Body of pancreas (tissue), 4 donors: ENCODE measurements at regions not wholly inside any gene's neighbourhood (a gene's known extent, or its start where the extent isn't known, plus 50 kb on each side); places are given as distances from the start of the nearest gene placed in this dataset.

Experiments
- ATAC-seq: fragments of 150-250 bp; one replicate; pipeline ENCODE4 v1.9.1; 2016
- DNase-seq, 4 donors: peaks; one replicate each; pipeline ENCODE4 v3.0.0-alpha.2; 2019
- H3K27ac ChIP-seq, 4 donors: fragments of 200-600 bp; sonication (generic); 1 replicate in 3 of 4; 2 replicates in 1 of 4; pipeline versions ENCODE4 v1.5.1 to v1.6.1; 2016 to 2019; ENCODE audit warnings: mild to moderate bottlenecking in 1 of 4, mixed read lengths in 1 of 4, moderate library complexity in 1 of 4
- H3K27me3 ChIP-seq, 2 donors: fragments of 200-600 bp; sonication (generic); one replicate each; pipeline ENCODE4 v1.6.0; 2016; ENCODE audit warnings: mild to moderate bottlenecking in 1 of 2
- H3K36me3 ChIP-seq, 2 donors: fragments of 200-600 bp; sonication (generic); replicated peaks in 1 of 2; 2 replicates each; pipeline ENCODE4 v1.5.1; 2016; ENCODE audit warnings: low read depth in 2 of 2; ENCODE audit not compliant: insufficient read depth in 1 of 2
- H3K4me1 ChIP-seq: fragments of 200-600 bp; sonication (generic); one replicate; pipeline ENCODE4 v1.6.0; 2016
- H3K4me3 ChIP-seq, 2 donors: fragments of 200-600 bp; sonication (generic); 1 replicate in 1 of 2; 2 replicates in 1 of 2; pipeline ENCODE4 v1.5.1; 2016 to 2019
- H3K9me3 ChIP-seq, 3 donors: fragments of 200-600 bp; sonication (generic); 1 replicate in 2 of 3; 2 replicates in 1 of 3; pipeline ENCODE4 v1.5.1; 2016
- POLR2A ChIP-seq, 3 donors: fragments of 450-650 bp; IDR thresholded peaks; one replicate each; pipeline ENCODE4 v1.6.1; 2016; ENCODE audit warnings: antibody characterized with exemption in 3 of 3, mild to moderate bottlenecking in 2 of 3
- WGBS, 2 donors: methylation state at CpG; one replicate each; pipeline ENCODE4 v1.1.5; 2017; 5-methylcytosine and 5-hydroxymethylcytosine counted together
- intact Hi-C: fragments of 100-400 bp; cut with DNase I; formaldehyde crosslinking; loops from one replicate; pipeline ENCODE4 v1.15.1; 2023
- TF ChIP-seq, protein P1 (sequence below), 7 experiments: fragments of 450-650 bp in 4 of 7; fragments of 200-600 bp in 3 of 7; sonication (generic) in 3 of 7; IDR thresholded peaks; one replicate each; pipeline ENCODE4 v1.5.1; 2016 to 2019; ENCODE audit warnings: antibody characterized with exemption in 7 of 7

DNA sequence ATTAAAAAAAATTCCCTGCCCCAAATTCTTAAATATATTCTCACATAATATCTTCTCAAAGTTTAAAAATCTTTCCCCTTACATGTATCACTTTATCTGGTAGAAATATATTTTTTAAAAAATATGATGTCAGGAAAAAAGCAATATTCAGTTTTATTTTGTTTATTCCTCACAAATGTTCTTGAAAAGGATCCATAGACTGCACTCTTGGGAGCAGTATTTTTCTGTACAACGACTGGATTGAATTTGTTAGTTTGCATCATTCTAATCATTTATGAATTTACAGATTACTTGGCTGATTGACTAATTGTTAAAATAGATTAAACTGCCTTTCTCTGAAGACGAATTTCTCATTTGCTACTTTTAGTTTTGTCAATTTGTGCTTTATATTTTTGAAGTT is 468.1 kb upstream of the NOVA1 start:
- no peaks in the 10 kb centered on the region for H3K36me3 ChIP-seq
- 21 to 34% methylated on average over 2 of the region's 2 CpGs for WGBS, 2 donors
- ATAC-seq (no peak), DNase-seq (no peak)
- no peaks in the 10 kb centered on the region for H3K9me3 ChIP-seq
- no peak overlapping the region for H3K27ac ChIP-seq
- no peak overlapping the region for H3K4me3 ChIP-seq
- intact Hi-C loops, result no loop called here
- no peak for TF ChIP-seq POLR2A (IDR thresholded peaks at IDR 0.05)
- TF ChIP-seq, protein P1, sequence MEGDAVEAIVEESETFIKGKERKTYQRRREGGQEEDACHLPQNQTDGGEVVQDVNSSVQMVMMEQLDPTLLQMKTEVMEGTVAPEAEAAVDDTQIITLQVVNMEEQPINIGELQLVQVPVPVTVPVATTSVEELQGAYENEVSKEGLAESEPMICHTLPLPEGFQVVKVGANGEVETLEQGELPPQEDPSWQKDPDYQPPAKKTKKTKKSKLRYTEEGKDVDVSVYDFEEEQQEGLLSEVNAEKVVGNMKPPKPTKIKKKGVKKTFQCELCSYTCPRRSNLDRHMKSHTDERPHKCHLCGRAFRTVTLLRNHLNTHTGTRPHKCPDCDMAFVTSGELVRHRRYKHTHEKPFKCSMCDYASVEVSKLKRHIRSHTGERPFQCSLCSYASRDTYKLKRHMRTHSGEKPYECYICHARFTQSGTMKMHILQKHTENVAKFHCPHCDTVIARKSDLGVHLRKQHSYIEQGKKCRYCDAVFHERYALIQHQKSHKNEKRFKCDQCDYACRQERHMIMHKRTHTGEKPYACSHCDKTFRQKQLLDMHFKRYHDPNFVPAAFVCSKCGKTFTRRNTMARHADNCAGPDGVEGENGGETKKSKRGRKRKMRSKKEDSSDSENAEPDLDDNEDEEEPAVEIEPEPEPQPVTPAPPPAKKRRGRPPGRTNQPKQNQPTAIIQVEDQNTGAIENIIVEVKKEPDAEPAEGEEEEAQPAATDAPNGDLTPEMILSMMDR (IDR thresholded peaks at IDR 0.05), result no peak
- H3K27me3 ChIP-seq, result no peaks in the 10 kb centered on the region
- H3K4me1 ChIP-seq, result no peaks in the 10 kb centered on the region

DNA sequence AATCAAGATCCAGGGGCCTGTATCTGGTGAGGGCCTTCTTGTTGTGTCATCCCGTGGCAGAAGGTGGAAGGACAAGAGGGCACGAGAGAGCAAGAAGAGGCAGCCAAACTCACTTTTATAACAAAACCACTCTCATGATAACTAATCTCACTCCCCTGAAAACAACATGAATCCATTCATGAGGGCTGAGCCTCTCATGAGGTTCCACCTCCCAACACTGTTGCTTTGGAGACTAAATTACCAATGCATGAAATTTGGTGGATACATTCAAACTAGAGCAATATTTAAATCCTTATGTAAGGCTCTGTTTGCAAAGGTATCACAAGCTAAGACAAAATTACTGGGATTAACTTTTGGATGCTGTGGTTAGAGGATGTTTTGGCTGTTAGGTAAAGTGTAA is 470.1 kb upstream of the NOVA1 start:
- intact Hi-C loops, result no loop called here
- H3K4me3 ChIP-seq, result no peak overlapping the region
- H3K36me3 ChIP-seq, result no peaks in the 10 kb centered on the region
- no peak overlapping the region for H3K27ac ChIP-seq
- WGBS, 2 donors, result 54 to 58% methylated on average over 2 of the region's 2 CpGs
- H3K9me3 ChIP-seq, result no peaks in the 10 kb centered on the region
- no peaks in the 10 kb centered on the region for H3K4me1 ChIP-seq
- no peaks in the 10 kb centered on the region for H3K27me3 ChIP-seq
- no peak for TF ChIP-seq POLR2A (IDR thresholded peaks at IDR 0.05)
- TF ChIP-seq, protein P1 (IDR thresholded peaks at IDR 0.05), result no peak
- DNase-seq (no peak), ATAC-seq (no peak)

GRCh38 chr14:27072589-27072988 is 474.8 kb upstream of the NOVA1 start:
- intact Hi-C loops, result no loop called here
- WGBS, 2 donors, result 40% methylated on average over 5 of the region's 5 CpGs
- Histone ChIP-seq H3K27ac (no peak overlapping the region), H3K4me3 (no peak overlapping the region), H3K4me1 (no peaks in the 10 kb centered on the region), H3K36me3 (no peaks in the 10 kb centered on the region), H3K27me3 (no peaks in the 10 kb centered on the region), H3K9me3 (no peaks in the 10 kb centered on the region)
- DNase-seq, result no peak
- TF ChIP-seq POLR2A (IDR thresholded peaks at IDR 0.05), result no peak
- TF ChIP-seq, protein P1 (IDR thresholded peaks at IDR 0.05), result no peak
- no peak for ATAC-seq

- no peak for ATAC-seq
- 58 to 60% methylated on average over 1 of the region's 1 CpG for WGBS, 2 donors
- H3K4me1 ChIP-seq, result no peaks in the 10 kb centered on the region
- no peak overlapping the region for H3K27ac ChIP-seq
- DNase-seq, result no peak
- no peaks in the 10 kb centered on the region for H3K9me3 ChIP-seq
- no peaks in the 10 kb centered on the region for H3K27me3 ChIP-seq
- H3K36me3 ChIP-seq, result no peaks in the 10 kb centered on the region
- intact Hi-C loops, result no loop called here
- TF ChIP-seq, protein P1 (IDR thresholded peaks at IDR 0.05), result no peak
- TF ChIP-seq POLR2A (IDR thresholded peaks at IDR 0.05), result no peak
- H3K4me3 ChIP-seq, result no peak overlapping the region
Observed at GRCh38 chr14:27075503-27075902, 477.7 kb upstream of the NOVA1 start.

GRCh38 chr14:27077214-27077613 is 479.4 kb upstream of the NOVA1 start:
- H3K4me3 ChIP-seq, result no peak overlapping the region
- no peaks in the 10 kb centered on the region for H3K4me1 ChIP-seq
- DNase-seq (peak in 1 of 4 donors; percentile 5), ATAC-seq (peak; percentile 52)
- H3K27me3 ChIP-seq, result no peaks in the 10 kb centered on the region
- 17 to 29% methylated on average over 1 of the region's 1 CpG for WGBS, 2 donors
- H3K36me3 ChIP-seq, result no peaks in the 10 kb centered on the region
- H3K9me3 ChIP-seq, result no peaks in the 10 kb centered on the region
- TF ChIP-seq, protein P1 (IDR thresholded peaks at IDR 0.05), result no peak
- TF ChIP-seq POLR2A (IDR thresholded peaks at IDR 0.05), result no peak
- intact Hi-C loops, result no loop called here
- H3K27ac ChIP-seq, result peak overlapping the region in 1 of 4 donors; percentile 47
